Keratinocyte (primary cell): ENCODE measurements at regions not wholly inside any gene's neighbourhood (a gene's known extent, or its start where the extent isn't known, plus 50 kb on each side); places are given as distances from the start of the nearest gene placed in this dataset.

ENCODE experiments used
- EZH2 ChIP-seq: IDR thresholded peaks from one replicate; pipeline ENCODE4 v1.6.1; 2012; ENCODE audit warnings: inconsistent platforms, mild to moderate bottlenecking, low read length, moderate library complexity
- TF ChIP-seq, protein P1 (sequence below), 3 experiments: IDR thresholded peaks in 1 of 3; conservative IDR thresholded peaks in 1 of 3; optimal IDR thresholded peaks in 1 of 3; 2 replicates in 2 of 3; 3 replicates in 1 of 3; pipeline versions ENCODE3 to v1.5.1; 2011; ENCODE audit warnings: low read length in 3 of 3, mild to moderate bottlenecking in 3 of 3, moderate library complexity in 2 of 3, control low read depth in 1 of 3, inconsistent platforms in 1 of 3; ENCODE audit not compliant: insufficient read depth in 2 of 3; ENCODE audit errors: extremely low read depth in 1 of 3

DNA sequence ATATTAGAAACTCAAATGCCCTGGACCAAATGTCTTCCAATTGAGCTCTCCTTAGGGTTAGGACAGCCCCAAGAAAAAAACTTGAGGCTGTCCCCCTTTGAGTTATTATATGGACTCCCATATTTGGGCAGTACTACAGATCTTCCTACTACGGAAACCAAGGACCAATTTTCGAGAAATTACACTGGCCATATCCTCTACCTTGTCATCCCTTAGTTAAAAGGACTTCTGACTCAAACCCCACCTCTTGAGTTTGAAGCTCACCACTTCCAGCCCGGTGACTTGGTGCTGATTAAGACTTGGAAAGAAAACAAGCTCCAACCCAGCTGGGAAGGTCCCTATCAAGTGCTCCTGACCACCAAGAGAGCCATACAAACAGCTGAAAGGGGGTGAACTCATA, 497.0 kb upstream of the GRAMD2B start:
- TF ChIP-seq, protein P1, sequence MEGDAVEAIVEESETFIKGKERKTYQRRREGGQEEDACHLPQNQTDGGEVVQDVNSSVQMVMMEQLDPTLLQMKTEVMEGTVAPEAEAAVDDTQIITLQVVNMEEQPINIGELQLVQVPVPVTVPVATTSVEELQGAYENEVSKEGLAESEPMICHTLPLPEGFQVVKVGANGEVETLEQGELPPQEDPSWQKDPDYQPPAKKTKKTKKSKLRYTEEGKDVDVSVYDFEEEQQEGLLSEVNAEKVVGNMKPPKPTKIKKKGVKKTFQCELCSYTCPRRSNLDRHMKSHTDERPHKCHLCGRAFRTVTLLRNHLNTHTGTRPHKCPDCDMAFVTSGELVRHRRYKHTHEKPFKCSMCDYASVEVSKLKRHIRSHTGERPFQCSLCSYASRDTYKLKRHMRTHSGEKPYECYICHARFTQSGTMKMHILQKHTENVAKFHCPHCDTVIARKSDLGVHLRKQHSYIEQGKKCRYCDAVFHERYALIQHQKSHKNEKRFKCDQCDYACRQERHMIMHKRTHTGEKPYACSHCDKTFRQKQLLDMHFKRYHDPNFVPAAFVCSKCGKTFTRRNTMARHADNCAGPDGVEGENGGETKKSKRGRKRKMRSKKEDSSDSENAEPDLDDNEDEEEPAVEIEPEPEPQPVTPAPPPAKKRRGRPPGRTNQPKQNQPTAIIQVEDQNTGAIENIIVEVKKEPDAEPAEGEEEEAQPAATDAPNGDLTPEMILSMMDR (optimal IDR thresholded peaks at IDR 0.05 in 1 of 3, IDR thresholded peaks at IDR 0.05 in 1 of 3, conservative IDR thresholded peaks at IDR 0.05 in 1 of 3; ENCODE audit: extremely low read depth in 1 of 3, insufficient read depth in 2 of 3, low read length in 3 of 3): no peak
- no peak for TF ChIP-seq EZH2
